PC-3 (cell line): ENCODE measurements at regions not wholly inside any gene's neighbourhood (a gene's known extent, or its start where the extent isn't known, plus 50 kb on each side); places are given as distances from the start of the nearest gene placed in this dataset.

Source experiments
- ATAC-seq: fragments of 200-7000 bp; cut with Tn5 transposase; 2 replicates; pipeline ENCODE4 v1.9.1; 2020; ENCODE audit warnings: mild to moderate bottlenecking, moderate library complexity
- BruUV-seq: library from RNA; stranded (reverse); fragments of 400-500 nt; replicated peaks from 2 replicates; lab custom pipeline; 2021; lab: Mats Ljungman, UMichigan
- CTCF ChIA-PET: fragments of 300-600 bp; sonication (Branson Sonifier 250); formaldehyde crosslinking; loops from one replicate; lab custom pipeline; 2022; ENCODE audit warnings: antibody characterized with exemption; lab: Charles Lee
- POLR2A ChIA-PET: fragments of 300-600 bp; sonication (Branson Sonifier 250); formaldehyde crosslinking; loops from one replicate; lab custom pipeline; 2022; ENCODE audit warnings: antibody characterized with exemption; ENCODE audit not compliant: unreplicated experiment; lab: Charles Lee
- DNase-seq: peaks from one replicate; pipeline ENCODE4 v3.0.0-alpha.2; 2015
- H2AFZ ChIP-seq: fragments of 300-600 bp; sonication (generic); 2 replicates; pipeline ENCODE4 v1.6.0; 2016; ENCODE audit warnings: antibody characterized with exemption, low read length
- H3F3A ChIP-seq: fragments of 300-600 bp; sonication (generic); one replicate; pipeline ENCODE4 v1.6.0; 2017; ENCODE audit warnings: antibody characterized with exemption, low read length, control low read depth, mild to moderate bottlenecking; ENCODE audit not compliant: unreplicated experiment
- H3K27ac ChIP-seq: fragments of 300-600 bp; sonication (generic); 2 replicates; pipeline ENCODE4 v1.5.1; 2016; ENCODE audit warnings: mild to moderate bottlenecking, low read length
- H3K27me3 ChIP-seq: fragments of 300-600 bp; sonication (generic); 2 replicates; pipeline ENCODE4 v1.6.1; 2016; ENCODE audit warnings: low read length, mixed read lengths
- H3K36me3 ChIP-seq: fragments of 300-600 bp; sonication (generic); 2 replicates; pipeline ENCODE4 v1.6.1; 2016; ENCODE audit warnings: low read depth, mixed run types, low read length, mixed read lengths
- H3K4me1 ChIP-seq: fragments of 300-600 bp; sonication (generic); 2 replicates; pipeline ENCODE4 v1.5.1; 2016; ENCODE audit warnings: low read length; ENCODE audit not compliant: insufficient read depth
- H3K4me2 ChIP-seq: fragments of 300-600 bp; sonication (generic); 2 replicates; pipeline ENCODE4 v1.6.0; 2016; ENCODE audit warnings: low read length
- H3K4me3 ChIP-seq: fragments of 300-600 bp; sonication (generic); 2 replicates; pipeline ENCODE4 v1.5.1; 2016; ENCODE audit warnings: mild to moderate bottlenecking, low read length, mixed read lengths
- H3K79me2 ChIP-seq: fragments of 300-600 bp; sonication (generic); 2 replicates; pipeline ENCODE4 v1.6.1; 2017; ENCODE audit warnings: low read length, mixed read lengths
- H3K9ac ChIP-seq: fragments of 300-600 bp; sonication (generic); 2 replicates; pipeline ENCODE4 v1.6.0; 2016; ENCODE audit warnings: mild to moderate bottlenecking, low read length
- H3K9me2 ChIP-seq: fragments of 300-600 bp; sonication (generic); replicated peaks from 2 replicates; pipeline ENCODE4 v1.6.1; 2016; ENCODE audit warnings: mixed run types, low read length, mixed read lengths
- H3K9me3 ChIP-seq: fragments of 300-600 bp; sonication (generic); 2 replicates; pipeline ENCODE4 v1.6.1; 2016; ENCODE audit warnings: low read length, mixed read lengths
- H4K20me1 ChIP-seq: fragments of 300-600 bp; sonication (generic); 2 replicates; pipeline ENCODE4 v1.6.1; 2016; ENCODE audit warnings: low read length, mixed read lengths
- EZH2 ChIP-seq: fragments of 300-600 bp; sonication (generic); IDR thresholded peaks from one replicate; pipeline ENCODE4 v1.6.1; 2017; ENCODE audit warnings: antibody characterized with exemption, mild to moderate bottlenecking, low read length; ENCODE audit not compliant: unreplicated experiment
- EZH2phosphoT487 ChIP-seq: fragments of 300-600 bp; sonication (generic); IDR thresholded peaks from 2 replicates; pipeline ENCODE4 v1.6.1; 2018; ENCODE audit warnings: mild to moderate bottlenecking, antibody characterized with exemption, low read length, borderline replicate concordance
- intact Hi-C: fragments of 100-400 bp; cut with micrococcal nuclease; formaldehyde crosslinking; loops from 2 replicates; pipeline ENCODE4 v1.9.0; 2023
- TF ChIP-seq, protein P1 (sequence below): fragments of 300-600 bp; sonication (generic); conservative IDR thresholded peaks from 2 replicates; pipeline ENCODE4 v1.5.1; 2017; ENCODE audit warnings: antibody characterized with exemption, low read depth, mild to moderate bottlenecking, low read length

DNA sequence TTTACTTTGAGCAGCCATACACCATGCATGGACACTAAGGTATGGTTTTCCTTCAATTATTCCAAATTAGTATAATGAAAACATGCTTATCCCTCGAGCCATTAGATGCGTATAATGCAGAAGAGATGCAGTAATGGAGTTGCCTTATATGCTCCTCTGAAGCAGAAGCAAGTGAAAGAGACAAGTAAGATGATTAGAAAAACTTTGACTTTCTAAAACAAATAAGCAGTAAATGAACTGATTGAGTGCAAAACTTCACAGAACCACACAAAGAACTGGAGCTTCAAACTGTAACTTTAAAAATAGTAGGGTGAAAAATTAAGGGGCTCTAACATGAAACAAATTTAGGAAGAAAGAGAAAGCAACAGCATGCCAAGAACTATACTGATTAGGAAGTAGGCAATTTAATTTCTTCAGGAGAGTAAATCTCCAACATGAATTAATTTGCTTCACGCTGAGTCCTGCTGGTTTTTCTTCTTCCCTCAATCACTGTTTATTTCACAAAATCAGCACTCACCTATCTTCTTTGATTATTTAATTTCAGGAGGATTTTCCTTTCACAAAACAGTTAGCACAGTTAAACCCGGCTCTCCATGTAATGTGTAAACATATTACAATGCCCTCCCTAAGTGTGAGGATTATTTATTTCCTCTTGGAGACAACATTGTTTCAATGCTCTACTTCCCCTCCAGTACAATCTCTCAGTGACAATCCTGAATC is 90.3 kb upstream of the PAM start:
- peaks cover 8% of the 10 kb centered on the region; the same call in 1 of the 2 replicates for H3K9me2 ChIP-seq
- POLR2A ChIA-PET: interaction anchor here (0.7 kb wide), 1 partner anchor 13 kb away, joined by 3 read pairs; no protein-coding TSS in a partner anchor

DNA sequence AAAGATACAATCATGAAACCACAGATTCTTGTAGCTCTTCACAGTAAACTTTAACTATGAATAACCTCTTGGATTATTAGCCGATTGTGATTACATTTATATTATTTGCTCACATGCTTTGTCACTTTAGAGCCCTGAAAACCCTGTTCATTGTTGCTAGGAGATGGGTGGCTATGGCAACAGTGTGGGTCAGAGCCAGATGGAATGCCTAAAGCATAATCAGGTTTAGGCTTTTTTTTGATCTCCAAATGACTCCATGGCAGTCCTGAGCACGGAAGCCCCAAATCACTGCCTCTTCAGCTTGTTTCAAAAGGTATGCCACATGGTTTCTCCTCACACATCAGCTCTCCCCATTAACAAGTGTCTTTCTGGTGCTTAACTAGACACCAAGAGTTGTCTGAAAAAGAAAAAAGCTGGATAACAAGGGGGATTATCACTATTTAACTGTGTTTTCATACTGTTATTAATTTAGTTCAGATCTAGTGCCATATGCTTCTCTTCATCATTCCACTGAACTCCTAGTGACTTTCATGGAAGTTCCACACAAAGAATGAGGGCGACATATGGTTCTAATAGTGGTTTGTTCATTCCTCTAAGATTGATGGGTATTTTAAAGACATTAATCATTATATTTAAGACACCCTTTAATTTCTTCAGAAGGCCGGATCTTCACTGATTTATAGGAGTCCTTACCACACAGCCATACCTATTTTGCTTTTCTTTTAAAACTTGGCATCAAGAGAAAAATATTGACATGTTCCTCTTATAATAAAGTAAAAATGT is 88.8 kb upstream of the PAM start:
- no peak overlapping the region for H2AFZ ChIP-seq
- no peak overlapping the region for H3K9ac ChIP-seq
- POLR2A ChIA-PET: no interaction called here
- no peaks in the 10 kb centered on the region for H4K20me1 ChIP-seq
- H3K4me3 ChIP-seq: no peak overlapping the region
- ATAC-seq: no peak
- no peaks in the 10 kb centered on the region for H3K36me3 ChIP-seq
- H3K4me2 ChIP-seq: no peak overlapping the region
- intact Hi-C loops: no loop called here
- peaks cover 18% of the 10 kb centered on the region for H3K4me1 ChIP-seq
- peaks cover 8% of the 10 kb centered on the region; the same call in 1 of the 2 replicates for H3K9me2 ChIP-seq
- DNase-seq: peak; percentile 35
- no peaks in the 10 kb centered on the region for H3F3A ChIP-seq
- H3K9me3 ChIP-seq: no peaks in the 10 kb centered on the region
- H3K27ac ChIP-seq: no peak overlapping the region
- TF ChIP-seq EZH2phosphoT487 (no peak), EZH2 (no peak)
- TF ChIP-seq, protein P1, sequence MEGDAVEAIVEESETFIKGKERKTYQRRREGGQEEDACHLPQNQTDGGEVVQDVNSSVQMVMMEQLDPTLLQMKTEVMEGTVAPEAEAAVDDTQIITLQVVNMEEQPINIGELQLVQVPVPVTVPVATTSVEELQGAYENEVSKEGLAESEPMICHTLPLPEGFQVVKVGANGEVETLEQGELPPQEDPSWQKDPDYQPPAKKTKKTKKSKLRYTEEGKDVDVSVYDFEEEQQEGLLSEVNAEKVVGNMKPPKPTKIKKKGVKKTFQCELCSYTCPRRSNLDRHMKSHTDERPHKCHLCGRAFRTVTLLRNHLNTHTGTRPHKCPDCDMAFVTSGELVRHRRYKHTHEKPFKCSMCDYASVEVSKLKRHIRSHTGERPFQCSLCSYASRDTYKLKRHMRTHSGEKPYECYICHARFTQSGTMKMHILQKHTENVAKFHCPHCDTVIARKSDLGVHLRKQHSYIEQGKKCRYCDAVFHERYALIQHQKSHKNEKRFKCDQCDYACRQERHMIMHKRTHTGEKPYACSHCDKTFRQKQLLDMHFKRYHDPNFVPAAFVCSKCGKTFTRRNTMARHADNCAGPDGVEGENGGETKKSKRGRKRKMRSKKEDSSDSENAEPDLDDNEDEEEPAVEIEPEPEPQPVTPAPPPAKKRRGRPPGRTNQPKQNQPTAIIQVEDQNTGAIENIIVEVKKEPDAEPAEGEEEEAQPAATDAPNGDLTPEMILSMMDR: no peak
- no peaks in the 10 kb centered on the region for H3K27me3 ChIP-seq
- H3K79me2 ChIP-seq: no peaks in the 10 kb centered on the region
- CTCF ChIA-PET: no interaction called here
- no TSS peak for BruUV-seq

More for the DNA sequence above, 90.3 kb upstream of the PAM start:
- TF ChIP-seq EZH2phosphoT487 (no peak), EZH2 (no peak)
- TF ChIP-seq, protein P1: no peak
- no peaks in the 10 kb centered on the region for H3K27me3 ChIP-seq
- H4K20me1 ChIP-seq: no peaks in the 10 kb centered on the region
- BruUV-seq: no TSS peak
- intact Hi-C loops: no loop called here
- H3F3A ChIP-seq: no peaks in the 10 kb centered on the region
- CTCF ChIA-PET: no interaction called here
- H3K36me3 ChIP-seq: no peaks in the 10 kb centered on the region
- DNase-seq (no peak), ATAC-seq (no peak)
- no peak overlapping the region for H2AFZ ChIP-seq
- no peak overlapping the region for H3K4me3 ChIP-seq
- H3K9ac ChIP-seq: no peak overlapping the region
- no peak overlapping the region for H3K27ac ChIP-seq
- no peaks in the 10 kb centered on the region for H3K79me2 ChIP-seq
- no peaks in the 10 kb centered on the region for H3K9me3 ChIP-seq
- H3K4me2 ChIP-seq: no peak overlapping the region
- H3K4me1 ChIP-seq: peaks cover 18% of the 10 kb centered on the region
